ENCODE measurements at regions not wholly inside any gene's neighbourhood (a gene's known extent, or its start where the extent isn't known, plus 50 kb on each side); places are given as distances from the start of the nearest gene placed in this dataset.
A peak's percentile ranks its signal among the peaks of the same experiment; 100 is the strongest.

GRCh38 chr6:129759796-129760605 lies 50.0 kb upstream of the ARHGAP18 start:
- POLR2A ChIA-PET, result no interaction called here
- Histone ChIP-seq H3K4me3 (ENCODE audit: low read depth, low read length) (no peak overlapping the region), H3K27me3 (ENCODE audit: control insufficient read depth, insufficient read depth, low read length) (0 out of 2 replicates have a peak, but pooled peaks cover under 1% of the 10 kb centered on the region), H3K36me3 (ENCODE audit: control insufficient read depth, insufficient read depth, low read length) (no peaks in the 10 kb centered on the region)
- peak; percentile 26 for DNase-seq (ENCODE audit: low read depth)
- TF ChIP-seq CTCF (IDR thresholded peaks at IDR 0.05; ENCODE audit: insufficient read depth, low read depth, low read length), result no peak
- CTCF ChIA-PET, result interaction anchor here (0.9 to 1.0 kb wide), 2 partner anchors 10 to 16 kb away, joined by 3 to 4 read pairs; no protein-coding TSS in a partner anchor
